ENCODE measurements at regions not wholly inside any gene's neighbourhood (a gene's known extent, or its start where the extent isn't known, plus 50 kb on each side); places are given as distances from the start of the nearest gene placed in this dataset.
"Not testable (repeated sequence)": the region's sequence is repeated elsewhere in the genome, so short reads cannot be mapped to it uniquely, and the experiment has no call there.

- DNase-seq (ENCODE audit: low read depth in 3 of 3), result no peak
These were observed 513.6 kb upstream of the PITX2 start for GRCh38 chr4:111136438-111136837.

DNA sequence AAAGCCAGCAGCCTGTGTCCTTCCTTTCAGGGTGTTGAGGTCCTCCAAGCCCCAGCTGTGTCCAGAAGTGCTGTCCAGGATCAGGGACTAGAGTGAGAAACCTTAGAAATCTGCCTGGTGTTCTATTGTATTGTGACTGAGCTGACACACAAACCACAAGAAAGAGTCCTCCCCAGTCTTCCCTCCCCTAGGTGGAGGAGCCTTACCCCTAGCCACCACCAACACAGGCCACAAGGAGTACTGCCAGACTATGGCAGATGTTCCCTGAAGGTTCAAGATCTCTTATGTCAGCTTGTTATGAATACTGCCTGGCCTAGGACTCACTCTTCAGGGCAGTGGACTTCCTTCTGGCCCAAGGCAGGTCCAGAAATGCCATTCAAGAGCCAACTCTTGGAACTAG is 514.1 kb upstream of the PITX2 start:
- DNase-seq (ENCODE audit: low read depth in 3 of 3), result no peak

DNA sequence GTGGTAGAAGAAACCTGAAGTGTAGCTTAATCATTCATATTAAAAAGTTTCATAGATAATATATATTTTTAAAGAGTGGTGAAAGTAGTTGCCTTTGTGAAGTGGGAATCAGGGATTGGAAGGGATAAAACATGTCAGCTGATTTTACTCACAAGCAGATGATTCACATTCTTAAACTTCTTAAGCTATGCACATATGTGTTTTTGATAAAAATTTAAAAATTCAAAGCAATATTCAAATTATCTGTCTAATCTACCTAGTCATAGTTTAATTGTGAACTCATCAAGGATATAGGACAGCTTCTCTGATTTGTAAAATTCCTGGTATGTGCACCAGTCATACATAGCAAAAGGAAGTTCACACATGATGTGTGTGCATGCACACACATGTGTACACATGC is 520.6 kb upstream of the PITX2 start:
- no peak for DNase-seq (ENCODE audit: low read depth in 3 of 3)

DNA sequence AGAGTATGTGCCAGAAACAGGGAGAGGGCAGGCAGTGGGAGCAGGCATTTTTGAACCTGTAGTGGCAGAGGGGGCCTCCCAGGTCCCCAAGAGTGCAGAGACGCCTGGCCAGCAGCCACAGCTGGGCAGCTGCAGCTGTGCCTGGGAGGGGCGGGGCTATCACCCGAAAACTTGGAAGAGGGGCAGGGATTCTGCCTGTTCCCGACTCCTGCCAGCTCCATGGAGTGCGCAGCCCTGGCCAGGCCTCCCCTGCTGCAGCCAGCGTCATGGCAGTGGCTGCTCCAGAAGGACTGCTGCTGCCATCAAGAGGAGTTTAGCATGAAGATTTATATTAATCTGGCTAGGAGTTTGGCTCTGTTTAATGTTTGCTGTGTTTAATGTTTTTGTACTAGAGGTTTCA is 532.1 kb upstream of the PITX2 start:
- no peak for DNase-seq (ENCODE audit: low read depth in 3 of 3)

DNA sequence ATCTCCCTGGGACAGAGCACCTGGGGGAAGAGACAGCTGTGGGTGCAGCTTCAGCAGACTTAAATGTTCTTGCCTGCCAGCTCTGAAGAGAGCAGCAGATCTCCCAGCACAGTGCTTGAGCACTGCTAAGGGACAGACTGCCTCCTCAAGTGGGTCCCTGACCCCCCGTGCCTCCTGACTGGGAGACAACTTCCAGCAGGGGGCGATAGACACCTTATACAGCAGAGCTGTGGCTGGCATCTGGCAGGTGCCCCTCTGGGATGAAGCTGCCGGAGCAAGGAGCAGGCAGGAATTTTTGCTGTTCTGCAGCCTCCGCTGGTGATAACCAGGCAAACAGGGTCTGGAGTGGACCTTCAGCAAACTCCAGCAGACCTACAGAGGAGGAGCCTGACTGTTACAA is 541.7 kb upstream of the PITX2 start:
- not testable (repeated sequence) for DNase-seq (ENCODE audit: low read depth in 3 of 3)

- no peak for DNase-seq (ENCODE audit: low read depth in 3 of 3)
These were observed 551.5 kb upstream of the PITX2 start for GRCh38 chr4:111174331-111174730.

- DNase-seq (ENCODE audit: low read depth in 3 of 3), result no peak
These were observed 555.4 kb upstream of the PITX2 start for GRCh38 chr4:111178231-111178630.

- DNase-seq (ENCODE audit: low read depth in 3 of 3), result no peak
These were observed 564.2 kb upstream of the PITX2 start for GRCh38 chr4:111187108-111187507.

GRCh38 chr4:111198446-111198845 is 575.6 kb upstream of the PITX2 start:
- no peak for DNase-seq (ENCODE audit: low read depth in 3 of 3)

- DNase-seq (ENCODE audit: low read depth in 3 of 3), result no peak
These were observed 581.9 kb upstream of the PITX2 start for GRCh38 chr4:111204797-111205196.

GRCh38 chr4:111208970-111209369 is 586.1 kb upstream of the PITX2 start:
- no peak for DNase-seq (ENCODE audit: low read depth in 3 of 3)

DNA sequence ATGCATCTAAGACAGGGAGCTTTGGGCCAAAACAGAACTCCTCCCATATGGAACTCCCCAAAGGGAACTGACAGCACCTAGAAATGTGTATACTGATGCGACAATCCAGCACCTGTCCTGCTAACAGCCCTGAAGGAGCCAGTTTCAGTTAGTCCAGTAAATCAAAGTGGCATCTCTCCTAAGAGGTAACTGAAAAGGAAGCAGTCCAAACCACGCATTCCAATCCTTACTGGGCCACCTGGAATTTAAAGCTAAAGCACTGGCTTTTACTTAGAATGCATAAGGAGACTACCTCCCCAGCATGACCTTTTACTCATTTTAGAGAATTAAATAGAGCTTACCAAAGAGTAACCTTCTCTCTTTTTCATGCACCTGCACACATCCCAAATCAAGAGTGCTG is 586.8 kb upstream of the PITX2 start:
- no peak for DNase-seq (ENCODE audit: low read depth in 3 of 3)

DNA sequence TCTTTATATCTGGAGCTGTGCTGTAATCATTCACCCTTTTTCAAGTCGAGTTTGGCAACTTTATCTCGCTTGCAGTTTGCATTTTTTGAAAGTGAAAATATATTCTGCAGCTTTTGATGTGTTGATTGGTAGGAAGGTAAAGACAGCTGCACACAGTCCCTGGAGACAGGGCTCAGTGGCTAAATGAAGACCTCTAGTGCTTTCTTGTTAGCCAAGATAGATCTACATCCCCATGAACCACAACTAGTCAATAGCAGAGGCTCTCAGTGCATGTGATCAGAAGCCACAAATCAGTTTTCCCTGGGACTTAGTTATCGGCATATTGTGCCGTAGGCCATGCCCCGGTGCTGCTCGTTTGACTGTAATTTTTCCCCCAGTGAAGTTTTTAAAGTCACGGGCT is 587.7 kb upstream of the PITX2 start:
- DNase-seq (ENCODE audit: low read depth in 3 of 3), result no peak

- DNase-seq (ENCODE audit: low read depth in 3 of 3), result no peak
These were observed 590.7 kb upstream of the PITX2 start for GRCh38 chr4:111213531-111213930.

- no peak for DNase-seq (ENCODE audit: low read depth in 3 of 3)
These were observed 591.5 kb upstream of the PITX2 start for GRCh38 chr4:111214371-111214770.

GRCh38 chr4:111215755-111216154 is 592.9 kb upstream of the PITX2 start:
- no peak for DNase-seq (ENCODE audit: low read depth in 3 of 3)

GRCh38 chr4:111216791-111217190 is 593.9 kb upstream of the PITX2 start:
- DNase-seq (ENCODE audit: low read depth in 3 of 3), result no peak

DNA sequence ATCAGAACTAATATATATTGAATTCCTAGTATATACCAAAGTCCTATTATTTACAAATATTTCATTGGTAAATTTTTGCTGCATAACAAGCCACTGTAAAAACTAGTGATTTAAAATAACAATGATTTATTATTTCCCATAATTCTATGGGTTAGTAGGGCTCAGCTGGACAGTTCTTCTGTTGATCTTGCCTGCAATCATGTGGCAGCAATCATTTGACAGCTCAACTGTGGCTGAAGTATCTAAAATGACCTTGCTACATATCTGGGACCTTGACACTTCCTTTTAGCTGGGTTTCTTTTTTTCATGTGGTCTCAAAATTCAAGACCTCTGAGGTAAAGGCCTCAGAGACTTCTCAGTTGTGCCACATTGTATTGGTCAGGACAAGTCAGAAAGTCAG is 598.5 kb upstream of the PITX2 start:
- no peak for DNase-seq (ENCODE audit: low read depth in 3 of 3)

DNA sequence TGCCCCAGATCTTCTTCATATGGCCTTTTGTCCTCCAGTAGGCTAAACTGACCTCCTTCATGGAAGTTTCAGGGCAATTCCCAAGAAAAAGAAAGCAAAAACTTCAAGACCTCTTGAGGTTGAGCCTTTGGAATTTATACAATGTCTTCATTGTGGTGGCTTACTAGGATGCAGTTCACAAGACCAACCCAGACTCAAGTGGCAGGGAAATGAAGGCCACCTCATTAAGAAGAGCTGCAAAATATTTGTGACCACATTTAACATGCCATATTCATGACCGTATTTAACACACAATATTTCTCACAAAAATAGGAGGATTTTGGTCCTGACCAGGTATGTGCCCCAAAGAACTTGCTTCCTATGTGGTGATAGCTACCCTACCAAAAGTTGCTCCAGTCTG is 605.5 kb upstream of the PITX2 start:
- DNase-seq (ENCODE audit: low read depth in 3 of 3), result no peak

- no peak for DNase-seq (ENCODE audit: low read depth in 3 of 3)
These were observed 606.0 kb upstream of the PITX2 start for GRCh38 chr4:111228874-111229273.

- no peak for DNase-seq (ENCODE audit: low read depth in 3 of 3)
These were observed 607.4 kb upstream of the PITX2 start for GRCh38 chr4:111230265-111230664.

- DNase-seq (ENCODE audit: low read depth in 3 of 3), result no peak
These were observed 608.4 kb upstream of the PITX2 start for GRCh38 chr4:111231281-111231680.

DNA sequence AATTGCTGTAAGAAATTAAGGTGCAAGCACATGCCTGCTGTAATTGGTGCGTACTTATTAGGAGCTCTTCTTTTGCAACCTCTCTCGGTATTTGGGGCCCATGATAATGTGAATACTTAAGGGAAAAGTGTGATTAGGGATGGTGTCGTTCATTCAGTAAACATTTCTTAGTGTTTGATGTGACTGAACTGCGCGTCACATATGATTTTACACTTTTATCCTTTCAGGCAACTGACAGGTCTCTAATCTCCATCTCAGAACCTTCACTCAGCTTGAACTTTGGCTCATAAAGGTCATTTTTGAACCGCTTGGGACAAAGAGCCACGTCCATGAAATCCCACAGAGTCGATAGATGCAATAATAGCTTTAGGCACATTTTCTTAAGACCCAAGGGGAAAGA is 612.1 kb upstream of the PITX2 start:
- DNase-seq (ENCODE audit: low read depth in 3 of 3), result no peak

DNA sequence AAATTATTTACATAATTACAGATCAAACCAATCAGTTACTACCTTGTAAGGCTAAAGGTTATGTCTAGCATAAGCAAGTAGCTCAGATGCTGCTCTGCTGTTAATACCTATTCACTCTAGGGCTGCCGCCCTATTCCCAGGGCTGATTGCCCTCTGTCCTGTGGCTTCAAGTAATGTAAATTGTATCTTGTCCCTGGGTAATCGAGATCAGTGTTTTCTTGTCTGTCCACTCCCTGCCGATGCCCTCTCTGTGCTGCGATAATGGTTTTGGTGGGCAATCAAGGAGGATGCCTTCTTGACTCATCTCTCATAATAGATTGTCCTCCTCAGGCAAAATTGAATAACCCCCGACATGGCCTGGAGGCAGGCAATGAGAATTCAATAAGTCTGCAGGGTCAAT is 641.0 kb upstream of the PITX2 start:
- DNase-seq (ENCODE audit: low read depth in 3 of 3), result no peak

DNA sequence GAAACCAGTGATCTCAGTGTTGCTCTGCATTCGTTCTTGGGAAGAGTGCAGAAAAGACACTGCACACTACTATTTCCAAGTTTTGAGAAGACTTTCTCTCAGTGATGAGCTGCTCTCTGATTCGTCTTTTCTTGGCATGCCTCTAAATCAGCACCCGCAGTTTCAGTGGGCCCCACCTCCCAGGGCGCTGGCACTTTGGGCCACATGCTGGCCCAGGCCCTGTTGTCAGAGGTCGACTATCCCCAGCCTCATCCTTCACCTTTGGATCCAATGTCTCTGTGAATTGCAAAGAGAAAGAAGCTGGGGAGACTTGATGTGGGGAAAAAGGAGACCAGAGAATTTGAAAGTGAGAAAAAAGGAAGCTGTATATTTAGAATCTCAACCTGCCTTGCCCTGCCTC is 644.1 kb upstream of the PITX2 start:
- DNase-seq (ENCODE audit: low read depth in 3 of 3), result no peak

Measured in stimulated activated CD4-positive, alpha-beta T cell treated with anti-CD3 and anti-CD28 coated beads, TNF-alpha, amount 100 ng/mL, for 48 hours (primary cell).